H9 (cell line): ENCODE measurements at regions not wholly inside any gene's neighbourhood (a gene's known extent, or its start where the extent isn't known, plus 50 kb on each side); places are given as distances from the start of the nearest gene placed in this dataset.

Experiments
- DNase-seq: peaks from one replicate; pipeline ENCODE4 v3.0.0-alpha.2; 2017
- H2AFZ ChIP-seq: one replicate; pipeline ENCODE4 v1.6.1; 2013; ENCODE audit warnings: mild to moderate bottlenecking, low read length, control low read depth, moderate library complexity
- H2AK5ac ChIP-seq: 2 replicates; pipeline ENCODE4 v1.6.1; 2013; ENCODE audit warnings: low read length, control low read depth, mixed read lengths; ENCODE audit not compliant: insufficient read length
- H2BK120ac ChIP-seq: one replicate; pipeline ENCODE4 v1.6.1; 2013; ENCODE audit warnings: low read depth, mild to moderate bottlenecking, low read length, control low read depth, inconsistent platforms; ENCODE audit not compliant: poor library complexity, severe bottlenecking
- H2BK12ac ChIP-seq: 2 replicates; pipeline ENCODE4 v1.6.1; 2013; ENCODE audit warnings: low read length, control low read depth, mixed read lengths, low read depth; ENCODE audit not compliant: insufficient read length
- H2BK15ac ChIP-seq: 2 replicates; pipeline ENCODE4 v1.6.1; 2013; ENCODE audit warnings: low read depth, low read length, control low read depth
- H2BK20ac ChIP-seq: one replicate; pipeline ENCODE4 v1.6.1; 2013; ENCODE audit warnings: low read depth, mild to moderate bottlenecking, low read length, control low read depth, inconsistent platforms; ENCODE audit not compliant: poor library complexity, severe bottlenecking
- H2BK5ac ChIP-seq: 2 replicates; pipeline ENCODE4 v1.6.1; 2013; ENCODE audit warnings: low read length, control low read depth, mixed read lengths; ENCODE audit not compliant: insufficient read length
- H3K14ac ChIP-seq: 2 replicates; pipeline ENCODE4 v1.6.1; 2013; ENCODE audit warnings: low read length, control low read depth; ENCODE audit not compliant: insufficient read depth
- H3K18ac ChIP-seq: 2 replicates; pipeline ENCODE4 v1.6.1; 2013; ENCODE audit warnings: low read depth, mild to moderate bottlenecking, mixed read lengths, low read length, control low read depth; ENCODE audit not compliant: insufficient read length
- H3K23ac ChIP-seq: 2 replicates; pipeline ENCODE4 v1.6.1; 2013; ENCODE audit warnings: low read length, control low read depth, mixed read lengths, low read depth; ENCODE audit not compliant: insufficient read length
- H3K23me2 ChIP-seq: 2 replicates; pipeline ENCODE4 v1.6.1; 2013; ENCODE audit warnings: low read depth, mild to moderate bottlenecking, mixed read lengths, low read length, control low read depth; ENCODE audit not compliant: insufficient read length, poor library complexity, severe bottlenecking
- H3K27ac ChIP-seq: 2 replicates; pipeline ENCODE4 v1.5.1; 2013; ENCODE audit warnings: low read length, control low read depth, mixed read lengths, low read depth; ENCODE audit not compliant: insufficient read length
- H3K27me3 ChIP-seq: 2 replicates; pipeline ENCODE4 v1.6.1; 2013; ENCODE audit warnings: low read length, control low read depth, inconsistent platforms; ENCODE audit not compliant: insufficient read depth
- H3K4ac ChIP-seq: 2 replicates; pipeline ENCODE4 v1.6.1; 2013; ENCODE audit warnings: low read depth, mild to moderate bottlenecking, control low read depth, inconsistent platforms, low read length, moderate library complexity
- H3K4me1 ChIP-seq: 2 replicates; pipeline ENCODE4 v1.6.1; 2013; ENCODE audit warnings: low read length, control low read depth, inconsistent platforms; ENCODE audit not compliant: insufficient read depth
- H3K4me2 ChIP-seq: 2 replicates; pipeline ENCODE4 v1.6.1; 2013; ENCODE audit warnings: low read length, control low read depth, mixed read lengths; ENCODE audit not compliant: insufficient read length, insufficient read depth
- H3K56ac ChIP-seq: 2 replicates; pipeline ENCODE4 v1.6.1; 2013; ENCODE audit warnings: low read depth, mild to moderate bottlenecking, mixed read lengths, low read length, control low read depth; ENCODE audit not compliant: insufficient read length
- H3K79me1 ChIP-seq: 2 replicates; pipeline ENCODE4 v1.6.1; 2013; ENCODE audit warnings: low read depth, mild to moderate bottlenecking, moderate library complexity, low read length, control low read depth, inconsistent platforms; ENCODE audit not compliant: insufficient read depth, poor library complexity, severe bottlenecking
- H3K79me2 ChIP-seq: 2 replicates; pipeline ENCODE4 v1.6.1; 2013; ENCODE audit warnings: low read length, control low read depth, inconsistent platforms; ENCODE audit not compliant: insufficient read depth
- H3K9ac ChIP-seq: 2 replicates; pipeline ENCODE4 v1.6.1; 2013; ENCODE audit warnings: low read length, control low read depth, mixed read lengths; ENCODE audit not compliant: insufficient read length; ENCODE audit errors: extremely low read depth
- H3K9me3 ChIP-seq: one replicate; pipeline ENCODE4 v1.6.1; 2013; ENCODE audit warnings: low read depth, low read length, inconsistent platforms; ENCODE audit not compliant: control insufficient read depth
- H3T11ph ChIP-seq: one replicate; pipeline ENCODE4 v1.6.1; 2013; ENCODE audit warnings: mild to moderate bottlenecking, low read length, control low read depth, inconsistent platforms
- H4K20me1 ChIP-seq: one replicate; pipeline ENCODE4 v1.6.1; 2013; ENCODE audit not compliant: control insufficient read depth, insufficient read length, insufficient read depth
- H4K5ac ChIP-seq: 2 replicates; pipeline ENCODE4 v1.6.1; 2013; ENCODE audit warnings: low read depth, mild to moderate bottlenecking, mixed read lengths, low read length, control low read depth; ENCODE audit not compliant: insufficient read length
- H4K8ac ChIP-seq: replicated peaks from 2 replicates; pipeline ENCODE4 v1.6.1; 2013; ENCODE audit warnings: low read length, control low read depth, mixed read lengths, low read depth; ENCODE audit not compliant: insufficient read length
- H4K91ac ChIP-seq: 2 replicates; pipeline ENCODE4 v1.6.1; 2013; ENCODE audit warnings: low read depth, mild to moderate bottlenecking, moderate library complexity, mixed read lengths, low read length, control low read depth; ENCODE audit not compliant: insufficient read length
- H3K27ac Mint-ChIP-seq, 3 experiments: 2 replicates in 2 of 3; 3 replicates in 1 of 3; pipeline ENCODE4 v1.8.0; 2020 to 2021; ENCODE audit warnings: mixed read lengths in 3 of 3, mild to moderate bottlenecking in 1 of 3, moderate library complexity in 1 of 3
- H3K27me3 Mint-ChIP-seq: 2 replicates; pipeline ENCODE4 v1.8.0; 2021; ENCODE audit warnings: low read depth, mild to moderate bottlenecking, moderate library complexity, mixed read lengths
- H3K36me3 Mint-ChIP-seq, 3 experiments: 2 replicates in 2 of 3; 3 replicates in 1 of 3; pipeline ENCODE4 v1.8.0; 2020 to 2021; ENCODE audit warnings: low read depth in 3 of 3, mixed read lengths in 3 of 3; ENCODE audit not compliant: insufficient read depth in 1 of 3
- H3K4me1 Mint-ChIP-seq, 2 experiments: 2 replicates each; pipeline ENCODE4 v1.8.0; 2020; ENCODE audit warnings: mixed read lengths in 2 of 2
- H3K4me3 Mint-ChIP-seq, 2 experiments: 2 replicates in 1 of 2; 3 replicates in 1 of 2; pipeline ENCODE4 v1.8.0; 2020 to 2021; ENCODE audit warnings: mild to moderate bottlenecking in 2 of 2, mixed read lengths in 2 of 2, moderate library complexity in 1 of 2
- H3K9me3 Mint-ChIP-seq, 2 experiments: 2 replicates in 1 of 2; 3 replicates in 1 of 2; pipeline ENCODE4 v1.8.0; 2020; ENCODE audit warnings: mild to moderate bottlenecking in 2 of 2, mixed read lengths in 2 of 2, moderate library complexity in 1 of 2
- CTCF ChIP-seq: fragments of 200-600 bp; sonication (generic); conservative IDR thresholded peaks from 3 replicates; pipeline ENCODE4 v1.8.0; 2021; ENCODE audit warnings: antibody characterized with exemption, mild to moderate bottlenecking
- WGBS: extraction: QIAGEN DNeasy Blood & Tissue Kit; methylation state at CpG from one replicate; pipeline ENCODE4 v1.1.7; 2013; ENCODE audit warnings: missing lambda C conversion rate, low lambda C conversion rate, mixed read lengths; ENCODE audit not compliant: insufficient read length; ENCODE audit errors: extremely low coverage; 5-methylcytosine and 5-hydroxymethylcytosine counted together

- Histone ChIP-seq H4K91ac (no peak overlapping the region), H4K20me1 (no peaks in the 10 kb centered on the region), H3K79me1 (no peaks in the 10 kb centered on the region), H3K27ac (peak overlapping the region; percentile 74), H3K4ac (no peak overlapping the region), H3K9ac (no peak overlapping the region), H2AFZ (no peak overlapping the region), H3K27me3 (no peaks in the 10 kb centered on the region), H3K14ac (no peak overlapping the region), H2BK12ac (no peak overlapping the region), H4K5ac (no peak overlapping the region), H2BK20ac (no peak overlapping the region), H3K4me1 (peaks cover 7% of the 10 kb centered on the region; the same call in 1 of the 2 replicates), H2BK15ac (no peak overlapping the region), H3K9me3 (no peaks in the 10 kb centered on the region), H3K79me2 (no peaks in the 10 kb centered on the region), H2AK5ac (no peak overlapping the region), H3K23me2 (no peaks in the 10 kb centered on the region), H4K8ac (no peak overlapping the region), H2BK120ac (no peak overlapping the region), H3K56ac (no peak overlapping the region), H3K18ac (no peak overlapping the region), H3K4me2 (no peak overlapping the region), H2BK5ac (no peak overlapping the region), H3T11ph (no peak overlapping the region), H3K23ac (no peak overlapping the region)
- TF ChIP-seq CTCF: no peak
- peak overlapping the region in 1 of 2 experiments; percentile 44; a peak in 1 of 5 replicates for H3K4me3 Mint-ChIP-seq
- H3K27ac Mint-ChIP-seq: peak overlapping the region; percentile 96 to 99 (median 97)
- H3K36me3 Mint-ChIP-seq: peaks cover 14 to 44% (median 34%) of the 10 kb centered on the region in 3 experiments
- peaks cover 23 to 56% of the 10 kb centered on the region in 2 experiments for H3K4me1 Mint-ChIP-seq
- H3K9me3 Mint-ChIP-seq: peaks cover 14 to 49% of the 10 kb centered on the region in 2 experiments; a peak in 4 of 5 replicates
- no peaks in the 10 kb centered on the region; the same call in 1 of the 2 replicates for H3K27me3 Mint-ChIP-seq
- DNase-seq: peak; percentile 84
- WGBS: no CpG with 5 or more reads among the region's 5 CpGs
Measured at GRCh38 chr13:84654654-84655275, 772.5 kb upstream of the SLITRK1 start.
